ENCODE measurements at regions not wholly inside any gene's neighbourhood (a gene's known extent, or its start where the extent isn't known, plus 50 kb on each side); places are given as distances from the start of the nearest gene placed in this dataset.

GRCh38 chr21:20451046-20451445 lies 547.2 kb upstream of the NCAM2 start:
- Histone ChIP-seq H3K9me3 (replicated peaks; ENCODE audit: control insufficient read depth, insufficient read depth, low read depth, low read length) (no peaks in the 10 kb centered on the region), H3K9ac (ENCODE audit: insufficient read depth in 1 of 2, low read depth in 2 of 2, low read length in 2 of 2) (no peak overlapping the region), H3K79me2 (ENCODE audit: control insufficient read depth, insufficient read depth, low read length) (no peaks in the 10 kb centered on the region), H4K20me1 (replicated peaks; ENCODE audit: control insufficient read depth, insufficient read depth, low read length) (no peaks in the 10 kb centered on the region), H3K4me2 (ENCODE audit: insufficient read depth, low read length) (no peak overlapping the region), H2AFZ (ENCODE audit: low read depth, low read length) (no peak overlapping the region), H3K4me3 (no peak overlapping the region), H3K27me3 (ENCODE audit: control insufficient read depth in 2 of 2, insufficient read depth in 2 of 2, low read length in 2 of 2) (no peaks in the 10 kb centered on the region), H3K4me1 (replicated peaks in 1 of 2; ENCODE audit: control insufficient read depth in 2 of 2, insufficient read depth in 2 of 2, low read length in 2 of 2) (no peaks in the 10 kb centered on the region), H3K9me1 (ENCODE audit: control insufficient read depth, insufficient read depth, low read length) (no peaks in the 10 kb centered on the region), H3K36me3 (ENCODE audit: control insufficient read depth, insufficient read depth, low read length) (no peaks in the 10 kb centered on the region), H3K27ac (ENCODE audit: extremely low read depth, low read depth, low read length) (no peak overlapping the region)
- in situ Hi-C loops (cut with MboI) (no loop called here), intact Hi-C loops (cut with micrococcal nuclease) (no loop called here)
- FAIRE-seq (no peak), DNase-seq (ENCODE audit: extremely low read depth in 1 of 4, low spot score in 3 of 4) (no peak), ATAC-seq (no peak)
- 0% methylated on average over 2 of the region's 2 CpGs for WGBS (ENCODE audit: insufficient coverage, low coverage, missing lambda C conversion rate)
- BruUV-seq (replicated peaks): no TSS peak
- TF ChIP-seq CBFB (CRISPR knock-in tag; IDR thresholded peaks at IDR 0.05) (no peak), SAFB2 (IDR thresholded peaks at IDR 0.05; ENCODE audit: borderline replicate concordance, low read depth, low read length, severe bottlenecking) (no peak), KAT2B (IDR thresholded peaks at IDR 0.05; ENCODE audit: low read depth, low read length) (no peak)
- ChIA-PET CTCF (ENCODE audit: low intra/inter-chr PET ratio) (no interaction called here), POLR2A (interaction anchor here (0.7 kb wide), 1 partner anchor 168 kb away, joined by 3 read pairs; no protein-coding TSS in a partner anchor)

- ChIA-PET POLR2A (no interaction called here), CTCF (ENCODE audit: low intra/inter-chr PET ratio) (no interaction called here)
- FAIRE-seq (no peak), ATAC-seq (no peak), DNase-seq (ENCODE audit: extremely low read depth in 1 of 4, low spot score in 3 of 4) (no peak)
- Histone ChIP-seq H3K9me1 (ENCODE audit: control insufficient read depth, insufficient read depth, low read length) (no peaks in the 10 kb centered on the region), H3K27me3 (ENCODE audit: control insufficient read depth in 2 of 2, insufficient read depth in 2 of 2, low read length in 2 of 2) (no peaks in the 10 kb centered on the region), H3K36me3 (ENCODE audit: control insufficient read depth, insufficient read depth, low read length) (no peaks in the 10 kb centered on the region), H3K4me3 (no peak overlapping the region), H3K27ac (ENCODE audit: extremely low read depth, low read depth, low read length) (no peak overlapping the region), H3K9ac (ENCODE audit: insufficient read depth in 1 of 2, low read depth in 2 of 2, low read length in 2 of 2) (no peak overlapping the region), H3K4me2 (ENCODE audit: insufficient read depth, low read length) (no peak overlapping the region), H3K4me1 (replicated peaks in 1 of 2; ENCODE audit: control insufficient read depth in 2 of 2, insufficient read depth in 2 of 2, low read length in 2 of 2) (no peaks in the 10 kb centered on the region), H2AFZ (ENCODE audit: low read depth, low read length) (no peak overlapping the region), H4K20me1 (replicated peaks; ENCODE audit: control insufficient read depth, insufficient read depth, low read length) (no peaks in the 10 kb centered on the region), H3K9me3 (replicated peaks; ENCODE audit: control insufficient read depth, insufficient read depth, low read depth, low read length) (no peaks in the 10 kb centered on the region), H3K79me2 (ENCODE audit: control insufficient read depth, insufficient read depth, low read length) (no peaks in the 10 kb centered on the region)
- in situ Hi-C loops (cut with MboI): no loop called here
- BruUV-seq (replicated peaks): no TSS peak
- intact Hi-C loops (cut with micrococcal nuclease): no loop called here
- 3% methylated on average over 4 of the region's 4 CpGs for WGBS (ENCODE audit: insufficient coverage, low coverage, missing lambda C conversion rate)
- TF ChIP-seq CTCF (IDR thresholded peaks at IDR 0.05 in 2 of 3, conservative IDR thresholded peaks at IDR 0.05 in 1 of 3; ENCODE audit: insufficient read depth in 2 of 3, low read depth in 1 of 3, low read length in 3 of 3): no peak
- TF ChIP-seq SMC3 (conservative IDR thresholded peaks at IDR 0.05; ENCODE audit: insufficient read depth, low read depth, low read length): no peak
- TF ChIP-seq ZNF316 (IDR thresholded peaks at IDR 0.05): peak; percentile 80
- TF ChIP-seq CAMTA2 (CRISPR knock-in tag; conservative IDR thresholded peaks at IDR 0.05): no peak
- peak; percentile 37; the same call in 1 of the 2 replicates for TF ChIP-seq MAFK (IDR thresholded peaks at IDR 0.05; ENCODE audit: low read length)
- peak; percentile 45 for TF ChIP-seq C11orf30 (IDR thresholded peaks at IDR 0.05; ENCODE audit: low read depth)
- TF ChIP-seq RBM39 (optimal IDR thresholded peaks at IDR 0.05; ENCODE audit: low read depth, low read length): no peak
- TF ChIP-seq KDM2B (CRISPR knock-in tag; IDR thresholded peaks at IDR 0.05): no peak
- no peak for TF ChIP-seq GABPB1 (CRISPR knock-in tag; IDR thresholded peaks at IDR 0.05)
- no peak for TF ChIP-seq NCOA1 (IDR thresholded peaks at IDR 0.05; ENCODE audit: low read depth)
Observed at GRCh38 chr21:20452935-20453334, 545.3 kb upstream of the NCAM2 start.

All from K562 (cell line).